ENCODE measurements at regions not wholly inside any gene's neighbourhood (a gene's known extent, or its start where the extent isn't known, plus 50 kb on each side); places are given as distances from the start of the nearest gene placed in this dataset.

GRCh38 chr18:6465281-6465680 is 50.6 kb upstream of the L3MBTL4 start:
- DNase-seq = no peak

DNA sequence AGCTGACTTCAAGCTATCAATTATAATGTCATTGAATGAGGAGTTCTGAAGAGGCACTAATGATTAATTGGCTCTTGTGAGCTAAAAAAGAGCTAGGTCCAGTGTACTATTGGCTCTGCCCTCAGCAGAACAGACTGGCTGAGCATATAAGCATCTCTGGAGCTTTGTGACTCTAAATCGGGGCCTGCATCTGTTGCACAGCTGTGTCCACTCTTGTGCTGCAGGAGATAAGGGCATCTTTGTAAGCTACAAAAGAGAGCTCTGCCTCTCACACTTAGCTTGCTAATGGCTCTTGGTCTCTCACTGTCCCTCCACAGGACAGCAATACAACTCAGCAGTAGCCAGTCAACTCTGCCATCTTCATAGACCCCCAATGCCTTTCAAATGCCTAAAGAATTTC is 61.5 kb upstream of the L3MBTL4 start:
- DNase-seq = peak in 21 of 58 donors; percentile 1 to 48 (median 20)

GRCh38 chr18:6476880-6477279 is 62.2 kb upstream of the L3MBTL4 start:
- DNase-seq = no peak

DNA sequence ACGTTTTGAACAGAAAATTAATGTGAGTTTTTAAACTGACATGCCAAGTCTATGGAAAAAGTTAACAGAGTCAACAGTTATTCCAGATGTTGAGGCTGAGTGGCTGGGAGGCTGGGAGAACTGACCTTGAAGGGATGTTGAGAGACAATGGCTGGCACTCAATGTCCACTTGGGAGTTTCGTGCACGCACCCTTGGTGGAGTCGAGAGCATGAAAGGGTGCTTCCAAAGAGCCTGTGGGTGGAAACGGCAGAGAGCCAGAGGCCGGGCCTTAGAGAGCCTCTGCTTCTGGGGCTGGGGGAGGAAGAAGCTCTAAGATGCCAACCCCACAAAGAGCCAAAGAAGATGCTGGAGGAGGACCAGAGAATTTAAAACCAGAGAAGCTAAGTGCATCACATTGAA is 63.4 kb upstream of the L3MBTL4 start:
- DNase-seq = no peak

- DNase-seq = no peak
These were observed 65.0 kb upstream of the L3MBTL4 start for GRCh38 chr18:6479699-6480098.

- DNase-seq = peak in 22 of 58 donors; percentile 3 to 32 (median 10)
These were observed 67.7 kb upstream of the L3MBTL4 start for GRCh38 chr18:6482198-6482977.

GRCh38 chr18:6484659-6485058 is 69.9 kb upstream of the L3MBTL4 start:
- DNase-seq = no peak

DNA sequence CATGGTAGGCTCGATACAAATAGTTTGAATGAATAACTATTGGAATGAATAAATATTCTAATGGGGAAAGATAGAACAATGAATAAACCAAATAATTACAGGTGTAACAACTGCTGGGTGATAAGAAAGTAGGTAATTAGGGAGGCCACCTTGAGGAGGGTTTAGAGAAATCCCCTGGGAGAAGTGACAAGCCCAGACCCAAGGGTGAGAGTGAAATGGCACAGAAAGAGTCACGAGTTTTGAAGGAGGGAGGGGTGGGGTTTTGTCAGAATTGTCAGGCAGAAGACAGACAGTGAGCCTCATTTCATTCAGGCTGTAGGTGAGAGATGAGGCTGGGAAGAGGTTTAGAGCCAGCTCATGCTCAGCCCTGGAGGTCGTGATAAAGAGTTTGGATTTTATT is 71.6 kb upstream of the L3MBTL4 start:
- DNase-seq = no peak

GRCh38 chr18:6486764-6487426 is 72.2 kb upstream of the L3MBTL4 start:
- DNase-seq = no peak

- no peak for DNase-seq
These were observed 73.3 kb upstream of the L3MBTL4 start for GRCh38 chr18:6487968-6488367.

- DNase-seq = no peak
These were observed 74.2 kb upstream of the L3MBTL4 start for GRCh38 chr18:6488956-6489355.

- no peak for DNase-seq
These were observed 75.3 kb upstream of the L3MBTL4 start for GRCh38 chr18:6489977-6490376.

DNA sequence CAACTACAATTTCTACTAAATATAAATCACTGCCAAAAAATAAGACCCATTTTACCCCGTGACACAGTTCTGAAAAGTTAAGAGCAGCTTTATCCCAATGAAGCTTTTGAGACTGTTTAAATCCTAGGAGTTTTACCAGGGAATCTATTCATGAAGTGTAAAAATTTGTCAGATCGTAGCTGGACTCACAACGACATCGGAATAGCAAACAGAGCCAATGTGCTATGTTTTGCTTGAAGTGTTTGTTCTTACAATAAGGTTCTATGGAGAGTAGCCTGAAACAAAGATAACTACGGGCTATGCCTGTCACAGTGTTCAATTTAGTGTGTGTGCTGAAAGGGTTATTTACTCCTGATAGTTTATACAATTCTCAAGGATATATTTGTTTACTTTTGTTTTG is 78.5 kb upstream of the L3MBTL4 start:
- DNase-seq = no peak

DNA sequence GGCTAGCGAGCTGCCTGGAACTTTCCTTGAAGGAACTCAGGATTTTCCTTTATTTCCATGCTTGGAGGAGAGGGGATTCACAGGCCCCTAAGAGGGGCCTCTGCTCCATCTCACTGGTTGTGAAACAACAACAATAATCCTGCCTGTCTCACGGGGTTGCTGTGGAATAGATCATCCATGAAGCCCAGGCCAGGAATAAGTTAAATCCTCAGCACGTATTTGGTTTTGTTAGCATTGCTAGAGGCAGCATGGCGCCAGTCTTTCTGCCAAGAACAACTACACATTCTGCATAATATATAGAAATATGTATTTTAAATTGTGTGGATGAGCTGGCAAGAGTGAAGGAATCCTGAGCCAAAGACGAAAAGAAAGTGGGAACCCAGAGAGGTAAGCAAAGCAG is 80.8 kb upstream of the L3MBTL4 start:
- DNase-seq = no peak

DNA sequence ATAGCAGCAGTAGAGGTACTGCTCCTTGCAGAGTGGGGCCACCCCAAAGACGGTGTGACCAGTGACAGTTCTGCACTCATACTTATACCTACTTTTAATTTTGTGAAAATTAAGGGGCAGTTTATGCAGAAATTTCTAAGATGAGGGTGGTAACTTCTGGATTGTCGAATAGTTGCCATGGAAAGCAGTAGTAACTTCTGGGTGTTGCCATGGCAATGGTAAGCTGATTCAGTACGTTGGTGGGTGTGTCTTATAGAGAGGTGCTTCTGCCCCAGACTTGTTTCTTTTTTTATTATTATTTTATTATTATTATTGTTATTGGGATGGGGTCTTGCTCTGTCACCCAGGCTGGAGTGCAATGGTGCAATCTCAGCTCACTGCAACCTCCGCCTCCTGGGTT is 82.8 kb upstream of the L3MBTL4 start:
- DNase-seq = peak in 1 of 58 donors; percentile 9

- no peak for DNase-seq
These were observed 83.7 kb upstream of the L3MBTL4 start for GRCh38 chr18:6498289-6498856.

- DNase-seq = no peak
These were observed 90.1 kb upstream of the L3MBTL4 start for GRCh38 chr18:6504605-6505497.

- no peak for DNase-seq
These were observed 90.8 kb upstream of the L3MBTL4 start for GRCh38 chr18:6505498-6505875.

- no peak for DNase-seq
These were observed 94.7 kb upstream of the L3MBTL4 start for GRCh38 chr18:6509417-6509816.

- no peak for DNase-seq
These were observed 95.1 kb upstream of the L3MBTL4 start for GRCh38 chr18:6509832-6510231.

DNA sequence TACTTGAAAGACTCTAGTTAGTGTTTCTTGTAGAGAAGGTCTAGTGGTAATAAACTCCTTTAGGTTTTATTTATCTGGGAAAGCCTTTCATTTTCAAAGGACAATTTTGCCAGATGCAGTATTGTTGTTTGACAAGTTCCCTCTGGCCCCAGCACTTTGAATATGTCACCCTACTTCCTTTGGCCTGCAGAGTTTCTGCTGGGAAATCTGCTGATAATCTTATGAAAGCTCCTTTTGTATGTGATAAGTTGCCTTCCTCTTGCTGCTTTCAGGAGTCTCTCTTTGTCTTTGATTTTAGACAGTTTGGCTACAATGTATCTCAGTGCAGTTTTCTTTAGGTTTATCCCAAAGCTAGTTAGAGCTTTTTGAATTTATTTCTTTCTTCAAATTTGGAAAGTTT is 106.2 kb upstream of the L3MBTL4 start:
- no peak for DNase-seq

Measured in anterior cingulate cortex (tissue), 58 donors.